ENCODE measurements at regions not wholly inside any gene's neighbourhood (a gene's known extent, or its start where the extent isn't known, plus 50 kb on each side); places are given as distances from the start of the nearest gene placed in this dataset.

GRCh38 chrX:39452401-39452800, 645.4 kb downstream of the BCOR start:
- DNase-seq, result no peak

DNA sequence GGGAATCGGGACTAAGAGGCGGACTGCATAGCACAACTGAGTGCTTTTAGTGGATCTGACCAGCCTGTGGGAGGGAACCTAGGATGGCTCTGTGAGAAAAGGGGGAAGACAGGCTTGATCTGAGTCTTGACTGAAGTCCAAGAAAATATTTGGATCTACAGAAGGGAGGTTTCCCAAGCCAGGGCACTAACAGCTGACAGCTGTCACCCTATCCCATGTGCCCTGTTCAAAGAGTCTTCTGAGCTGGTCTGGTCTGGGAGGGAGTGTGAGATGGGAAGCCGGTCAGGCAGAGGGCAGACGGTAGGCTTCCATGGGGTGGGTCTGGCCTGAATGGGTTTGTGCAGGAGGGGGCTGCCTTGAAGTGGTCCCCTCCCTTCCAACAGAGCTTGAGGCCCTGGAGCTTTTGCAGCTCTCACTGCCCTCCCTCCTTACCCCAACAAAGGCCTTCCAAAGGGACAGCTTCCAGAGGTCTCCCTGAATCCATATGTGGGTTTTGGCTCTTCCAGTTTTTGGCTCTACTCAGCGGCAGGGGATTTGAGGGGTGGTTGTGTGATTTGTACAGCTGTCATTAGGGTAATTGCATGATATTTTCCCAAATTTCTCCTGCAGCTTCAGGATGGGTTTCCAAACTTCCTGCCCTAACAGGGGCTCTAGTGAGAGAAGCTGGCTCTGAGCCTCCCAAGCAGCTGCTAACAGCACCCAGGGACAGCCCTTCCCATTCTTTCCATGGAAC, 643.7 kb downstream of the BCOR start:
- no peak for DNase-seq

GRCh38 chrX:39456894-39457604, 640.7 kb downstream of the BCOR start:
- DNase-seq, result no peak

- DNase-seq, result no peak
Measured at GRCh38 chrX:39458779-39459178, 639.0 kb downstream of the BCOR start.

- DNase-seq, result no peak
Measured at GRCh38 chrX:39459204-39459603, 638.6 kb downstream of the BCOR start.

GRCh38 chrX:39459952-39460351, 637.8 kb downstream of the BCOR start:
- no peak for DNase-seq

DNA sequence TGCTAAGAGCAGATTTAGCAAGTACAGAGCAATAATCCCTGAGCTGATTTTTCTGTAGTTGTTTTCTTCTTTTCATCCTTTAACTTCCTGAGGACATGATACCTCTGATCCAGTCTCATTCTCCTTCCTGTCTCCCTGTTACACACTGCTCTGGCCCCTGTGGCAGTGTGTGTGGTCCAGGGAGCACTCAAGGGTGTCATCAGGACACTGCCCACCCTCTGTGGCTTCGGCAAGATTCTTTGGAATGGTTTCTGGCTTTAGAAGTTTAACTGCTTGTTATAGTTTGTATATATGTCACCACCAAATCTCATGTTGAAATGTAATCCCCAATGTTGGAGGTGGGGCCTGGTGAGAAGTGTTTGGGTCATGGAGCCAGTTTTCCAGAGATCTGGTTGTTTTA, 637.3 kb downstream of the BCOR start:
- no peak for DNase-seq

DNA sequence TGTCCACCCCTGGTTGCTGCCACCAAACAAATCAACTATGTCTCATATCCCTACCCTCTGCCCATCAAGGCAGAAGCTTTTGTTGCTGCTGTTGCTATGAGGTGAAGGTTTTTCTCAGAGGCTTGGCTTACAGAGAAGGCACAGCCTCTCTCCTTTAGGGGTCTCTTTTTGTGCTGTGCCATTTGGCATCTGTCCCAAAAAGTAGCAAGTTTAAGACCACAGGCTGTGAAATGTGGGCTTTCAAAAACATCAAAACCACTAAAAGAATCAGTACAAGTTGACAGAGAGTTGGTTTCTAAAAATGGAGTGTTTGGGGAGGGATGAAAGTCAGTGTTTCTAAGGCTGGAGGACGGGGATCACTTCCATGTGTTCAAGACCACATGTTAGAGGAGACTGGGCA, 634.9 kb downstream of the BCOR start:
- DNase-seq, result no peak

- DNase-seq, result no peak
Measured at GRCh38 chrX:39464253-39464652, 633.5 kb downstream of the BCOR start.

DNA sequence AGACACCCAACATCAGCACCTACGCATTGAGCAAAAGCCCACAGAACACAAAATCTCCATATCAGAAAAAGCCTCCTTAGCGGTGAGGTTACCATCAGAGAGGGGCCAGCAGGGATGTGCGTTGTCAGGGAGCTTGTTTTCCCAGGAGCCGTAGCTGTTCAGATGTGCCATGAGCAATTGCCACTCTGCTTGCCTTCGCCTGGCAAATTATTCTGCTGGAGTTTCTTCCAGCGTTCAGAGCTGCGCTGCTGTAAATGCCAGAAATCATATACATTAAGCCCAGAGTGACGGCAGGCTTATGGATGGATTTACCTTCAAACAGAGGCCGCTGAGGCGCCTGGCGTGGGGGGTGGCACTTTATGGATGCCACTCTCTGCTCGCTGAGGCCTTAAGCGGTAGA, 632.3 kb downstream of the BCOR start:
- DNase-seq, result no peak

DNA sequence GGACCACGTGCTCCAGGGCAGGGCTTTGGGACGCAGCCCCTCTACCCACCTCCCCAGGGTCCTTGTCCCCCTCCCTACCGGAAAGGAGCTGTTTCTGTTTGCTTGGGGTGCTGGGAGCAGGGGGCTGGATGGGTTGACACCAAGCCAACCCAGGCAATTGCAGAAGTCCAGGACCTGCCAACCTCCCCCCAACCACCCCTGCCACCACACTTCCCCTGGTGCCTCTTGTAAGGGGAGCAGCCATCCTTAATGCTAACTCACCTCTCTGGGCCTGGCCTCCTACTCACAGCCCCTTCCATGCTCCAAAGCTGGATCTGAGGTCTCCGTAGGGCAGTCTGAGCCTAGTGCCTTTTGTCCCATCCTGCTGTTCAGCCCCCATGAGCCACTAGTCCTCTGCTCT, 631.9 kb downstream of the BCOR start:
- no peak for DNase-seq

DNA sequence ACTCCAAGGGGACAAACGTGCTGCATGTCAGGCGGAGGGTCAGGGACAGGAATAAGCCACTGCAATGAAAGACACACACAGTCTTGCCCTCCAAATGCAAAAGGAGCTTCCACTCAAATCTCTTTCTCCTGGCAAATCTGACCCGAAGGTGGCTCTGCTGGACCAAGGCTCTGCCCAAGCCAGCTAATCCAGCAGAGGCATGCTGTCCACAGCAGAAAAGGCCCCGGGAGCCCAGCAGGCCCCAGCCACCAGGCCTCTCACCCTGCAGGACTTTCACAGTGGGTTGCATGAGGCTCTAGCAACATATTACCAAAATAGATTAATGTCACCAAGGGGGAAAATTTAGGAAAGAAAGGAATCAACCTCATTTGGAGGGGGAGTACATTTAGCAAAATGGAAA, 628.6 kb downstream of the BCOR start:
- DNase-seq, result no peak

- no peak for DNase-seq
Measured at GRCh38 chrX:39470588-39471407, 627.0 kb downstream of the BCOR start.

DNA sequence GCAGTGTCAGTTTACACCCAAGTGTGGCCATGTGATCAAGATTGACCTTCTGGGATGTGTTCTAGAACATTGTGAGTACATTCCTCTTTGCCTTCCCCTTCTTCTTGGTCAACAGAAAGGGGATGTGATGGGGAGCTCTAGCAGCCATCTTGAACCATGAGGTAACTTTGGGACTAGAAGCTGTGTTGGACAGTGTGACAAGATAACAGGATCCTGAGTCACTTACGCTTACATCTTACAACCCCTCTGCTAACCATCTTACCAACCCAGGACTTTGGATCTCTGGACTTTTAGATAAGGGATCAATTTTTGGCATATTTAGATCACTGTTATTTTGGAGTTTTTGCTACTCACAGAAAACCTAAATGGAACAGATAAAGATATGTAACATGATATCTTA, 625.6 kb downstream of the BCOR start:
- no peak for DNase-seq

GRCh38 chrX:39473812-39474211, 623.9 kb downstream of the BCOR start:
- no peak for DNase-seq

DNA sequence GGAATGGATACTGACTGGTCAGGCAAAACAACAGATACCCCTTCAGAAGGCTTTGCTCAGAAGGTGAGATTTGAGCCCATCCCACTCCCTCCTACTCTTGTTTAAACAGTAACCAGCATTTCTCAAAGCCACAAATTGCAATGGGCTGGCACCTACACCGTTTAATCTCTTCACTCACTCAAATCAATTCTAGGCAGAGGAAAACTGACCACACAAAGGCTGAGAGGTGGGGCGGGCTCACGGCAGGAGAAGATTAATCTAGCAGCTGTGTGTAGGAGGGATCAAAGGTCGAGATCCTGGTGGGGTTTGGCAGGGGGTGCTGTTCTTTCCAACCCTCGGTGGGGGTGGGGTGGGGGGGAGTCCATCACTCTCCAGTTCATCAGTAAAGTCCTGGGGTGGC, 622.4 kb downstream of the BCOR start:
- no peak for DNase-seq

- no peak for DNase-seq
Measured at GRCh38 chrX:39476604-39477021, 621.1 kb downstream of the BCOR start.

DNA sequence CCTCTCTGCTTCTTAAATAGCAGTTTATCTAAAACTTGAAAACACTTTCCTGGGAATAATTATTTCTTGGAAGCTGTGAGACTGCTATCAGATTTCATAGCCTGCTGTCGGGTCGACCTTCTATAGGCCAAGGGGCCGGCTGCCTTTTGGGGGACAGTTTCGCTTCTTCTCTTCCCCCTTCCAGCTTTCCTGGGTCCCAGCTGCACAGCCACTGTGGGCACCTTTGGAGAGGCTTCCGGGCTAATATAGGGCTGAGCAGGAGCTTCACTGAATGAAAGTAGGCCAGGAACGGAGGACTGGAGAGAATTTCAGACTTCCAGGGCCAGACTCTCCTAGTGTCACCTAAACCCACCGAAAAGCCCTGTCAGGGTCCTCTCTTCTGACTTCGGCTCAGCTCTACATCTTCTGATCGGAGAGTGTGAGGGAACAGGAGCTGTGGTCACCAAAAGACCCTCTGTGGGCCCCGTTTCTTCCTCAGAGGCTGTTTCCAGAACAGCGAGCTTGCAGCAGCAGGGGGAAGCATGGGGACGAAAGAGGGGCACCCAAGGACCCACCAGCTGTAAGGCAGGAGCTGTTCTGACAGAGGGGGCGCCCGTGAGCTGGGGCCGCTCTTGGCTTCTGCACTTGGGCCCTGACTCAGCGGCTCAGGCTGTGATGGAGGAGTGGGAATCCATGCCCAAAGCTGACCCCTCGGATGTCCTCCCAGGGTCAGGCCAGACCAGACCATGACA, 620.6 kb downstream of the BCOR start:
- DNase-seq, result no peak

GRCh38 chrX:39477762-39478120, 620.0 kb downstream of the BCOR start:
- peak; percentile 3 to 54 for DNase-seq

DNA sequence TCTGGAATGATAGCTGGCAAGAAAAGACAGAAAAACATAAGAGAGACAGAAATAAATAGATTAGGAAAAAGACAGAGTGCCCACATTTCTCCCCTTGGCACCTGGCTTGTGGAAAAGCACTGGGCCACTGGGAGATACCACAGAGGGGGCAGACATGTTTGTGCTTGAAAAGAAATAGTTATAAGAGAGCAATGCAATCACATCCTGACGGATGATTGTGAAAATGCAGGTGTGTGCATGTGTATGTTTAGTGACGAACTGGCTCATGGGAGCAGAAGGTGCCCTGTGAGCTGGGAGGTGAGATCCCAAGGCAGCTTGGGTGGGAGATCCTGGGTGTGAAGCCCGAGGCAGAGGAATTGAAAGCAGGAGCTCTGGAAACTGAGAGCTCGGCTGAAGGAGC, 617.9 kb downstream of the BCOR start:
- no peak for DNase-seq

- DNase-seq, result no peak
Measured at GRCh38 chrX:39480963-39481362, 616.8 kb downstream of the BCOR start.

GRCh38 chrX:39481621-39482020, 616.1 kb downstream of the BCOR start:
- no peak for DNase-seq

Measured in bone marrow (tissue), 2 donors.